ENCODE measurements at regions not wholly inside any gene's neighbourhood (a gene's known extent, or its start where the extent isn't known, plus 50 kb on each side); places are given as distances from the start of the nearest gene placed in this dataset.

DNA sequence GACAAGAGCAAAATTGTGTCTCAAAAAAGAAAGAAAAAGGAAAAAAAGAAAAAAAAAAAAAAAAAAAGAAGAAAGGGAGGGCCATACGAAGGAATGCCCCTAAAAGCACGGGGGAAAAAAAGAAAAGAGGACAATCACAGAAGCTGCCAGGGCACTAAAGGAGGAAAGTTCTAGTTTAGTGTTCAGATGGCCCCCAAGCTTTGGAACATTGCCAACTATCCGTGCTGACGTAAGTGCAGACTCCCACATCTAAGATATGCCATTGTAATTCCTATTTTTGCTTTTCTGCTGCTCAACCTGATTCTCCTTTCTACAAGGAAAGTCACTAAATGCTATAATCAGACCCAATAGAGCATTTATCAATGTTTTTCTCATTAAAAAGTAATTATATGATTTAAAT is 842.1 kb downstream of the KCNJ2 start:
- no peak overlapping the region for H3K27ac ChIP-seq
- TF ChIP-seq, protein P1, sequence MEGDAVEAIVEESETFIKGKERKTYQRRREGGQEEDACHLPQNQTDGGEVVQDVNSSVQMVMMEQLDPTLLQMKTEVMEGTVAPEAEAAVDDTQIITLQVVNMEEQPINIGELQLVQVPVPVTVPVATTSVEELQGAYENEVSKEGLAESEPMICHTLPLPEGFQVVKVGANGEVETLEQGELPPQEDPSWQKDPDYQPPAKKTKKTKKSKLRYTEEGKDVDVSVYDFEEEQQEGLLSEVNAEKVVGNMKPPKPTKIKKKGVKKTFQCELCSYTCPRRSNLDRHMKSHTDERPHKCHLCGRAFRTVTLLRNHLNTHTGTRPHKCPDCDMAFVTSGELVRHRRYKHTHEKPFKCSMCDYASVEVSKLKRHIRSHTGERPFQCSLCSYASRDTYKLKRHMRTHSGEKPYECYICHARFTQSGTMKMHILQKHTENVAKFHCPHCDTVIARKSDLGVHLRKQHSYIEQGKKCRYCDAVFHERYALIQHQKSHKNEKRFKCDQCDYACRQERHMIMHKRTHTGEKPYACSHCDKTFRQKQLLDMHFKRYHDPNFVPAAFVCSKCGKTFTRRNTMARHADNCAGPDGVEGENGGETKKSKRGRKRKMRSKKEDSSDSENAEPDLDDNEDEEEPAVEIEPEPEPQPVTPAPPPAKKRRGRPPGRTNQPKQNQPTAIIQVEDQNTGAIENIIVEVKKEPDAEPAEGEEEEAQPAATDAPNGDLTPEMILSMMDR (IDR thresholded peaks at IDR 0.05) = no peak

GRCh38 chr17:71019699-71020098 is 850.4 kb downstream of the KCNJ2 start:
- DNase-seq (ENCODE audit: low spot score) = no peak
- Histone ChIP-seq H3K27me3 (no peaks in the 10 kb centered on the region), H3K9me3 (no peaks in the 10 kb centered on the region), H3K27ac (no peak overlapping the region), H3K4me3 (no peak overlapping the region), H3K36me3 (no peaks in the 10 kb centered on the region), H3K4me1 (no peaks in the 10 kb centered on the region)
- TF ChIP-seq, protein P1 (IDR thresholded peaks at IDR 0.05) = no peak

More for the DNA sequence above, 842.1 kb downstream of the KCNJ2 start:
- H3K9me3 ChIP-seq = no peaks in the 10 kb centered on the region
- no peaks in the 10 kb centered on the region for H3K27me3 ChIP-seq
- DNase-seq (ENCODE audit: low spot score) = no peak
- H3K4me1 ChIP-seq = no peaks in the 10 kb centered on the region
- no peaks in the 10 kb centered on the region for H3K36me3 ChIP-seq
- H3K4me3 ChIP-seq = no peak overlapping the region

GRCh38 chr17:71022758-71023157 is 853.4 kb downstream of the KCNJ2 start:
- DNase-seq (ENCODE audit: low spot score) = no peak
- no peaks in the 10 kb centered on the region for H3K9me3 ChIP-seq
- H3K27me3 ChIP-seq = no peaks in the 10 kb centered on the region
- H3K27ac ChIP-seq = no peak overlapping the region
- H3K4me1 ChIP-seq = no peaks in the 10 kb centered on the region
- TF ChIP-seq, protein P1 (IDR thresholded peaks at IDR 0.05) = no peak
- H3K36me3 ChIP-seq = no peaks in the 10 kb centered on the region
- H3K4me3 ChIP-seq = no peak overlapping the region

DNA sequence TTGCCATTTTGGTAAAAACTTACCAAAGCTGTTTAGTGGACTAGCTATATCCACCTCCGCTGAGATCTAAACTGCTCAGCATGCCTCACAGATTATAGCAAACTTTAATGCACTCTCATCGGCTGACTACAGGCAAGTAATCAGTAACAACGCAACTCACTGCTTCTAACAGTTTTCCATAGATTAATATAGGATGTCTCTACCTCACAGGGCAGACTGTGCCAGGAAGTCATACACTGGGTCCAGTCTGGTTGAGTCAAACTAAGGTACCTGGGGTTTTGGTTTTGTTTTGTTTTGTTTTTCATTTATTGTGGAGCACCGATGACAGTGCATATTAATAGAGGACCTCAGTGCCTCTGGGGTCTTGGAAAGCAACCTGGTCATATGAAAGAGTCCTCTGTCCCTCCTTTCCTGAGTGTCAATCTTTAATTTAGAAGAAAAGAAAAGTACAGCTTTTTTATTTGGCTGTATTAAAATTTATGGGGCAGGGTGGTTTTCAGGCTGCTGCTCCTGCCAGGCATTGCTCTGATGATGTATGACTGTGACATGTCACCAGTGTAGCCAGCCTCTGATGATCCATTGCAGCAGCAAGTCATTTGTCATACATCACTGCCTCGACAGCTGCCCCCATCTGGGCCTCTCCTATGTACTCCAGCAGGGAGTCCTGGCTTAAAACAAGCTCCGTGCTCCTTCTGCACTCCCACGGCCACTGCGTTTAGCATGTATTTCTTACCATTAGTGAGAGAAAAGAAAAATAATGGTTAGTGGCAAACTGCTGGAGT is 854.1 kb downstream of the KCNJ2 start:
- Histone ChIP-seq H3K27me3 (no peaks in the 10 kb centered on the region), H3K27ac (no peak overlapping the region), H3K9me3 (no peaks in the 10 kb centered on the region), H3K4me1 (no peaks in the 10 kb centered on the region), H3K4me3 (no peak overlapping the region), H3K36me3 (no peaks in the 10 kb centered on the region)
- TF ChIP-seq, protein P1 (IDR thresholded peaks at IDR 0.05) = no peak
- no peak for DNase-seq (ENCODE audit: low spot score)

DNA sequence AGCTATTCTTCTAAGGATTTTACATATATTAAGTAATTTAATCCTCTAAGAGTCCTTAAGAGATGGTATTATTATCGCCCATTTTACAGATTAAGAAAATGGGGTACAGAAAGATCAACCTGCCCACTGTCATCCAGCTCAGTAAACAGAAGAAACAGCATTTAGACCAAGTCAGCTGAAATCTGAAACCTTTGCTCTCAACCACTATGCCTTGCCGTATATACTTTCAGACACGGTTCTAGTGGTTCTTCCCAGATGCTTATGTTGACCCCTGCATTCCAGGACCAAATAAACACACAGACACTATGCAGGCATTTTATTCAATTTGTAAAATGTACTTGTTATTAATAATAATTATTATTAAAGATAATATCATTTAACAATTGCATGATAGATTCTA is 854.8 kb downstream of the KCNJ2 start:
- H3K4me1 ChIP-seq = no peaks in the 10 kb centered on the region
- H3K4me3 ChIP-seq = no peak overlapping the region
- H3K9me3 ChIP-seq = no peaks in the 10 kb centered on the region
- no peak for DNase-seq (ENCODE audit: low spot score)
- H3K36me3 ChIP-seq = no peaks in the 10 kb centered on the region
- H3K27me3 ChIP-seq = no peaks in the 10 kb centered on the region
- H3K27ac ChIP-seq = no peak overlapping the region
- TF ChIP-seq, protein P1 (IDR thresholded peaks at IDR 0.05) = no peak

- TF ChIP-seq, protein P1 (IDR thresholded peaks at IDR 0.05) = no peak
Measured at GRCh38 chr17:71024969-71025368, 855.6 kb downstream of the KCNJ2 start.

More at GRCh38 chr17:71024969-71025368, 855.6 kb downstream of the KCNJ2 start:
- Histone ChIP-seq H3K4me1 (no peaks in the 10 kb centered on the region), H3K27ac (no peak overlapping the region), H3K36me3 (no peaks in the 10 kb centered on the region), H3K4me3 (no peak overlapping the region), H3K9me3 (no peaks in the 10 kb centered on the region), H3K27me3 (no peaks in the 10 kb centered on the region)
- no peak for DNase-seq (ENCODE audit: low spot score)
